ENCODE measurements at regions not wholly inside any gene's neighbourhood (a gene's known extent, or its start where the extent isn't known, plus 50 kb on each side); places are given as distances from the start of the nearest gene placed in this dataset.

- H3K36me3 ChIP-seq = no peaks in the 10 kb centered on the region
- DNase-seq = no peak
- ATAC-seq = no peak
- H3K4me3 ChIP-seq = no peak overlapping the region
- intact Hi-C loops (cut with DNase I) = loop anchor here in 1 of 10 donors (5.0 kb wide), 1 partner anchor 233 kb away; no protein-coding TSS in a partner anchor
- H3K4me1 ChIP-seq = peaks cover 0 to 7% (median 0%) of the 10 kb centered on the region in 9 donors
- H3K9me3 ChIP-seq = no peaks in the 10 kb centered on the region
- no peak overlapping the region for H3K27ac ChIP-seq
- no peak for TF ChIP-seq CTCF (IDR thresholded peaks at IDR 0.05)
- peaks cover 0 to 4% (median 0%) of the 10 kb centered on the region in 7 donors for H3K27me3 ChIP-seq
- 67 to 71% methylated on average over 4 of the region's 4 CpGs for WGBS, 2 donors
Observed at GRCh38 chr18:61653823-61654551, 238.8 kb downstream of the RNF152 start.

- Histone ChIP-seq H3K9me3 (no peaks in the 10 kb centered on the region), H3K36me3 (no peaks in the 10 kb centered on the region), H3K4me3 (no peak overlapping the region), H3K27me3 (no peaks in the 10 kb centered on the region), H3K27ac (no peak overlapping the region), H3K4me1 (peaks cover 0 to 7% (median 0%) of the 10 kb centered on the region in 9 donors)
- TF ChIP-seq CTCF (IDR thresholded peaks at IDR 0.05) = no peak
- ATAC-seq (no peak), DNase-seq (no peak)
- WGBS, 2 donors = 95 to 98% methylated on average over 4 of the region's 4 CpGs
- intact Hi-C loops (cut with DNase I) = loop anchor here in 1 of 10 donors (5.0 kb wide), 1 partner anchor 235 kb away; no protein-coding TSS in a partner anchor
Observed at GRCh38 chr18:61651880-61652268, 240.9 kb downstream of the RNF152 start.

- Histone ChIP-seq H3K27me3 (no peaks in the 10 kb centered on the region), H3K4me3 (no peak overlapping the region), H3K9me3 (no peaks in the 10 kb centered on the region), H3K36me3 (no peaks in the 10 kb centered on the region), H3K27ac (no peak overlapping the region), H3K4me1 (peaks cover 0 to 7% (median 0%) of the 10 kb centered on the region in 9 donors)
- no peak for DNase-seq
- no peak for ATAC-seq
- intact Hi-C loops (cut with DNase I) = loop anchor here in 1 of 10 donors (5.0 kb wide), 1 partner anchor 236 kb away; no protein-coding TSS in a partner anchor
- 88 to 98% methylated on average over 3 of the region's 3 CpGs for WGBS, 2 donors
- no peak for TF ChIP-seq CTCF (IDR thresholded peaks at IDR 0.05)
Observed at GRCh38 chr18:61651145-61651879, 241.5 kb downstream of the RNF152 start.

- no peak overlapping the region for H3K4me3 ChIP-seq
- DNase-seq (no peak), ATAC-seq (no peak)
- H3K27me3 ChIP-seq = peaks cover 0 to 10% (median 0%) of the 10 kb centered on the region in 7 donors
- intact Hi-C loops (cut with DNase I) = no loop called here
- 79% methylated on average over 8 of the region's 8 CpGs for WGBS, 2 donors
- no peaks in the 10 kb centered on the region for H3K9me3 ChIP-seq
- H3K4me1 ChIP-seq = no peaks in the 10 kb centered on the region
- TF ChIP-seq CTCF (IDR thresholded peaks at IDR 0.05) = no peak
- H3K36me3 ChIP-seq = no peaks in the 10 kb centered on the region
- H3K27ac ChIP-seq = no peak overlapping the region
Observed at GRCh38 chr18:61643884-61644647, 248.7 kb downstream of the RNF152 start.

All from heart right ventricle (tissue), 16 donors.